GM21367 (cell line): ENCODE measurements at regions not wholly inside any gene's neighbourhood (a gene's known extent, or its start where the extent isn't known, plus 50 kb on each side); places are given as distances from the start of the nearest gene placed in this dataset.

Experiments
- ATAC-seq: cut with Tn5 transposase; IDR thresholded peaks from one replicate; pipeline ENCODE4 v1.9.1; 2021; ENCODE audit not compliant: unreplicated experiment

DNA sequence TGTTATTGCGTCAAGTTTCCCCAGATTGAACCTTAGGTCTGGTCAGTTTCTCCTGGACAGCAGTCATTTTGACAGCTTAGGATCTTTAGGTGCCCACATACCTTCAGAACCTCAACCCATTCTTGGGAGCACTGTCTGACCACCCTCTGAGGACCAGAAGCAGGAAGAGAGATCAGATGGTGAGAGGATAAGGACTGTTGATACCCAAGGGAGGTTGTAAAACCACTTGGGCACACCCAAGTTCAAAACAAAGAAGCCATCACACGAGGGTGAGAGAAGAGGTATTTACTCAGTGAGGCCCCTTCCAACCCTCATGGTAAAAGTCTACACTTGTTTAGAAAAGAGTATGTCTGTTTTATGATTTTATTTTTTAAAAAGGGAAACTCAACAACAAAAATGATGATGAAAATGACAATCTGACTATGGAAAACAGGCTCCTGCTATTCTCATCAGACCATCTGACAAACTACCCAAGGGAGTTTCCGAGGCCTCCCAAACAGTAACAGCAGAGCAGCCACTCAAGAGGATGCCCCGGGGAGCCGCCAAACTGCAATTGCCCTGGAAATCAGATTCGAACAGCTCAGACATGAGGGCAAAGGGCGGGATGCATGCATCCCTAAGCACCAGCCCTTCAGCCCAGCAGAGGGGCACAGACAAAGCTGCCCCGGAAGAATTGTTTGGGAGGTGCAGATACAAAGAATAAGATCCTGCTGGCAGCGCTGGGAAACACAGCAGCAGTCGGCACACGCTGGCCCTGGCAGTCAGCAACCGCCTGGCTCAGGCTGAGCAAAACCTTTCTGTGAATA lies 162.6 kb upstream of the PLEKHG7 start:
- ATAC-seq, result no peak

DNA sequence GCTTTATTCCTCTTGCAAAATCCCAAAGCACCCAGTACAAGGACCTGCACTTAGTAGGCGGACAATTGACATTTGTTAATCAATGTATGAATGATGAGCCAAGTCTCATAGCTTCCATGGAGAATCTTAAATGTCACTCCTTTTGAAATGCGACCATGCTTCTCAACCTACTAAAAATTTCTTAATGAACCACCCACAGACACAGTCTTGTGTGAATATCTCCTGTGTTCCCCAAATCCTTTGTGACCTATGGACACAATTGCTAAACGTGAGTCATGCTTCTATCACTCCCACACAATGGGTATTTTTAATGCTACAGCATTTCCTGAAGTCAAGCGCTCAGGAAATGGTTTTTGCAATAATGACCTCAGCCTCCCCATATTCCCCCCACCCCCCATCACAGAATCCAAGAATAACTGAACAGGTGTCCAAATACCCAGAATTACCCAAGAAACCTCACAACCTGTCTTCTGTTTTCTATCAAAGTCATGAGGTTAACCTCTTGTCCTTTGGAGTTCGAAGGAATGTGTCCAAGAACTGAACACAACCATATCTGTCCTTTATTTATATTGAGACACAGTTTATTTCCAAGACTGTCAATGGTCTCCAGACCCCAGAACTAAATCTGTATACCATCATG lies 163.6 kb upstream of the PLEKHG7 start:
- peak; percentile 41 for ATAC-seq

DNA sequence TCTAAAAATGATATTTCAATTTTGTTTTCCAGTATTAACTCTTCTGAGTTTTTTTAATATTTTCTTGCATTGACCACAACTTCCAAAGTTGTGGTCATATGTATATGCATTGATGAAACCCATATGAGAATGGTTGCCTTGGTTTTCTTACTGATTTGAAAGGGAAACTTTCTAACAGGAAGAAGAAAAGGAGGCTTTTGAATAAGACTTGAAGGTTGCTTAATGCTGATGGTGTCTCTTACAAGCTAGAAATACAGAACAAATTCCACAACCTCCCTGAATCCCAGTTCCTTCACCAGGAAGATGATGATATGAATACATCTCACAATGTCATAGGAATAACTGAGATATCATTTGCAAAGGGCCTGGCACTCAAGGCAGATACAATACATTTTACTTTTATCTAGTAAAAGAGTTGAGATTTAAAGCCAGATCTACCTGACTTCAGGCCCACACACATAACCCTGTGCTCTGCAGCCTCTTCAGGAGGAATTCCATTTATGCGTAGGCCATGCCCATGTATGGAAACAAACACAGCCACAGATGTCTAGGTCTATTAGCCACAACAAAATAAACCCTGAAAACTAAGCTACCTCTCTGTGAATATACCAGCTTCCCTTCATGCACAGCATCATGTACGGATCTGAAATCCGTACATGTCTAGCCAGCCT lies 165.4 kb upstream of the PLEKHG7 start:
- peak; percentile 28 for ATAC-seq

DNA sequence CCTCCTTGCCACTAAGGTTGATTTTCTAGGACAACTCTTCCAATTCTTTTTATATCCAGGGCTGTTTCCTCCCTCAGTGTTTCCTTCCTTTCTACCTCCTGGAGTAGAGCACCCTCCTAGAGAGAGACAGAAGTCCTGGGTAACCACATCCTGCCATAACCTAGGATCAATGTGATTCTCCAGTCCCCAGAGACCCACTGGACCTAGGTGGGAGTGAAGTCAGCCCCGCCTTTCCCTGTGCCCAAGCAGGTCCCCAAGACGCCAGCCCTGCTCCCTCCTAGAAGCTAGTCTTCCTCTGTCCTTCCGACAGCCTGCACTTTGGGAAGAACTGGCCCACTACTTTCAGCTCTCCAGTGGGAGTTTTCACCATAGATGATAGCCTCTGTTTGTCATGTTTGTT lies 166.8 kb upstream of the PLEKHG7 start:
- no peak for ATAC-seq

DNA sequence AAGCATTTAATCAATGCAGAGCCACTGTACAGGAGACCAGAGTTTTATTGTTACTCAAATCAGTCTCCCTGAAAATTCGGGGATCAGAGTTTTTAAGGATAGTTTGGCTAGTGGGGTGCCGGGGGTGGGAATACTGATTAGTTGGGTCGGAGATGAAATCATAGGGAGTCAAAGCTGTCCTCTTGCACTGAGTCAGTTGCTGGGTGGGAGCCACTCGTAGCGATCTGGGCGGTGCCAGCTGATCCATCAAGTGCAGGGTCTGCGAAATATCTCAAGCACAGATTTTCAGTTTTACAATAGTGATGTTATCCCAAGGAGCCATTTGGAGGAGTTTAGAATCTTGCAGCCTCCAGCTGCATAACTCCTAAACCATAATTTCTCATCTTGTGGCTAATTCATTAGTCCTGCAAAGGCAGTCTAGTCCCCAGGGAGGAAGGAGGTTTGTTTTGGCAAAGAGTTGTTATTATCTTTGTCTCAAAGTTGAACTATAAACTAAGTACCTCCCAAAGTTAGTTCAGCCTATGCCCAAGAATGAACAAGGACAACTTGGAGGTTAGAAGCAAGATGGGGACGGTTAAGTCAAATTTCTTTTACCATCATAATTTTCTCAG lies 169.4 kb upstream of the PLEKHG7 start:
- ATAC-seq, result no peak

DNA sequence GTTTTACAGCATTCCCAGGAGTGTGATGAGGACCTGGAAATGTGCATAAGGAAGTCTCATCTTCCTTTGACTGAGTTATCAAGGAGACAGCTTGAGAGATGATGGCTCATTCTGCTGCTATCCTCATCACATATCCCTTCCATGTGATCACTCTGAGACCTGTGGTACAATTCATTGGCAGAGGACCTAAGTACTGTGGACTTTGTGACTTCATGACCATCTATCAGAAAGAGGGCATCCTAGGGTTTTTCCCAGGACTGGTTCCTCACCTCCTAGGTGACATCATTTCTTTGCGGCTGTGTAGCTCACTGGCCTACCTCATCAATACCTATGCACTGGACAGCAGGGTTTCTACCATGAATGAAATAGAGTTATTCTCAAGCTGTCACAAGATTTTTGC lies 172.1 kb upstream of the PLEKHG7 start:
- ATAC-seq, result no peak

DNA sequence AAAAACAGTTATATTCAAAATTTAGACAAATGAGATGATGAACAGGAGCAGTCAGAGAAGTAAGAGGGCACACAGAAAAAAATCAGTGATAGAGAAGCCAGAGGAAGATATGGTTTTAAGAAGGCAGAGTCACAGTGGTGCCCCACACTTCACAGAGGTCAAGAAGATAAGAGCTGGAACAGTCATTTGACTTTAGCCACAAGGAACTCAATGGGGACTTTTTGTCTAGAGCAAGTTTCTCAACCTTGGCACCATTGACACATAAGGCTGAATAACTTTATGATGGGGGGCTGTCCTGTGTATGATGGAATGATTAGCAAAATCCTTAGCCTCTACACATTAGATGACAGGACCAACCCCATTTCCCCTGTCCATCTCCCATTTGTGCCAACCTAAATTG lies 172.8 kb upstream of the PLEKHG7 start:
- ATAC-seq, result no peak

DNA sequence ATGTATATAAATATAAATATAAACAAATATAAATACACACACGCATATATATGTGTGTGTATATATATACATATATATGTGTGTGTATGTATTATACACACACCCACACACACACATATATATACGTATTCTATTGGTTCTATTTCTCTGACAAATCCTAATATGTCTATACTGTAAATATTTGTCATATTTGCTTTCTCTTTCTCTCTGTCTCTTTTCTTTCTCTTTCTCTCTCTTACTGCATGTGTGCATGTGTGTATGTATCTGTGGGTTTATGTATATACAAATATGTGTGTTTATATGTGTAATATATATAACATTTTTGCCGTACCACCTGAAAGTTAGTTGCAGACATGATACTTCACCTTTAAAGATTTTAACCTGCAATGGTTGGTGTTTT lies 174.2 kb upstream of the PLEKHG7 start:
- no peak for ATAC-seq

DNA sequence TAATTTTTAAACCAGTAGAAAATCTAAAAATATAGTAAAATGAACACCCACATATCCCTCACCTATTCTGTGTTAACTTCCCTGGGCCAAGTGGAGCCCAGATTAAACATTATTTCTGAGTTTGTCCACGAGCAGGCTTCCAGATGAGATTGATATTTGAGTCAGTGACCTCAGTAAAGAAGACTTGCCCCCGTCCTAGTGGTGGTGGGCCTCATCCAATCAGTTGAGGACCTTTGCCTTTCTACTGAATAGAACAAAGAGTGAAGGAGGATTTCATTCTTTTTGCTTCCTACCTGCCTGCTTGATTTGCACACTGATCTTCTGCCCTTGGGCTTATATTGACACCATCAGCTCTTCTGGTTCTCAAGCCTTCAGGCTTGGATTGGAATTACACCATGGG lies 174.7 kb upstream of the PLEKHG7 start:
- no peak for ATAC-seq

DNA sequence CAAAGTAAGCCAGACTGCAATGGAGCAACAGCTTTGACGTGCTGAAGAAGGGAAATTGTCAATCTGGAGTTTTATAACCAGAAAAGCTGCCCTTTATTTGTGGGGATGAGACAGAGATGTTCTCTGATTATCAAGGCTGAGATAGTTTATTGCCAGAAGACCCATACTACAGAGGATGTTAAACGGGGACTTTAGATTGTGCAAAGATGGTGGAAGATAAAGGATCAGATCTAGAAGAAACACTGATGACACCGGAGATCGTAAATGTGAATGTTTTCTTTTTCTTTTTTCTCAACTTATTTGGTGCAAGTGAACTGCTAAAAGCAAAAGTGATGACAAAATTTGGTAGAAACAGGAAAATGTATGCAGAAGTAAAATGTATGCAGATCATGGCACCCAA lies 178.3 kb upstream of the PLEKHG7 start:
- ATAC-seq, result no peak

DNA sequence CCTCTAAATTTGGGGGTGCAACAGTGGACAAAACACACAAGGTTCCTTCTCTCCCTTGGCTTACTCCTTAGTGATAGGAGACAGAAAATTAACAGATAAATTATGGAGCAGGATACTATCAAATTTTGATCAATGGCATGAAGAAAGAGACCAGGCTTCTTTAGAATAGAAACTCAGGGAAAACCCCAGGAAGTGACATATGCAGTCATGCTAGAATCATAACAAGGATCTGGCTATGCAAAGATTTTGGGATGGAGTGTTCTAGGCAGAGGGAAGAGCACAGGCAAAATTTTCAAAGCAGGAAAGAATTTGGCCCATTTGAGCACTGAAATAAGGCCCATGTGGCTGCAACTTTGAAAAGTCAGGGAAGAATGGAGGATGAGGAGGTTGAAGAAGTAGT lies 182.3 kb upstream of the PLEKHG7 start:
- no peak for ATAC-seq

DNA sequence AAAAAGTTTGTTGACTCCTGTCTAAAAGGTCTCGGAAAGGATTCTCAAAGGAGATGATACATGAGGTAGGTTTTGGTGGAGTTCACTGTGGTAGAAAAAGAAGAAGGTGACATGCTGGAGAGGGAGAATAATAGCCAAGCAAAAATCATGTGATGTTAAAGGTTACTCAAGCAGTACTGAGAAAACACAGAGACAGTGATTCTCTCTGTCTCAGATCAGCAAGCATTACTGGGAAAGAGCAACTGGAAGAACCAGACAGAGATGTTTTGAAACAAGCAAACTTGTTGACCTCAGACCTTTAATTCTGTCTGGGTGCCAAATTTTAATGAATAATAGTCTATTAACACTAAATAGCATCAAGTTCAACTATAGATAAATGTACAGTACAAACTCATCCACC lies 183.5 kb upstream of the PLEKHG7 start:
- no peak for ATAC-seq

DNA sequence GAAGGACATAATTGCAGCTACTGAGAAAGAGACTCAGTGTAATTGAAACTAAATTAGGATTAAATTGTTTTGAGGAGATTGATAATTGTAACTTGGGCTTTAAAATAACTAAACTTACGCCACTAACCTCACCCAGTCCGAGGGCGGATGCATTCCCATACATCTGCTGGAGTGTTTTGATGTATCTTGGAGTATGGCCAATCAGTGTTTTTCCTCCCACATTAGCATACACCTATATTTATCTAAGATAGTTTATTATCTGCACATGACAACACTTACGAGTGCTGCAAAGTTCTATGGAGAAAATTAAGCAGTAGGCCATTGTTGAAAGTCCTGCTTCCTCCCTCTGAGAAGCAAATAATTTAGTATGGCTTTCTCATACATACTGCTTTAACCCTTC lies 184.7 kb upstream of the PLEKHG7 start:
- ATAC-seq, result no peak

DNA sequence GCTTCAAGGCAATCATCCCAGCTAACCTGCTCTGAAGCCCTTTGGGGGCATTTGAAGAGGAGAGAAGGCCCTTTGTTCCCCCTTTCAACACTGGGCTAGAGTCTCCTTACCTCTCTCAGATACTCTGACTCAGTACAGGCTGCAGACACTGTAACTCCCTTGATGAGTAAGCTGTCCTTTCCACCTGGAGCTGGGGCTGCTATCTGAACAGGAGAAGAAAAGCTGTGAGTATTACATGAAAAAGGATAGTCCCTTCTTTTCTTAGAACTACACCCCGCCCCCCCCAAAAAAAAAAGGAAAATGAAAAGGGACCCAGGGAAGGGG lies 186.6 kb upstream of the PLEKHG7 start:
- ATAC-seq, result no peak

DNA sequence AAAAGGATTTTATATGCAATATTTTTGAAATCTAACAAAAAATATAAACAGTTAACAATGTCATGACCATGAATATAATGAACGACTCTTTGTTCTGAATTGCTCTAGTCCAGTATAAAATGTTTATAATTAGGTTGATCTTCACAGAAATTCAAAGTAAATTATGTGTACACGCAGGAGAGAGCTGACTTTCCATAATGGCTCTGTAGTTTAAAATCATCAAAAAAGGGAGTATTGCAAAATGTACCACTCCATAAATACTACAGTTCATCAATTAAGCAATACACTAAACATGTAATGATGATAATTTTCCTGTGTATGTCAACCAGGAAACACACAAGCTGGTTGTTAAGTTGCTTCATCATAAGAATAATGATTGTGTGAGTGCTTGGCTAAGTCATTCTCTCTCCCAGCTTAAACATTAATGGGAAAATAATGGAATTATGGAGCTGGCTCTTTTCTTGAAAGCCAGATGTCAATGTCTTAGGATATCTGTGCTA lies 189.5 kb upstream of the PLEKHG7 start:
- ATAC-seq, result no peak

DNA sequence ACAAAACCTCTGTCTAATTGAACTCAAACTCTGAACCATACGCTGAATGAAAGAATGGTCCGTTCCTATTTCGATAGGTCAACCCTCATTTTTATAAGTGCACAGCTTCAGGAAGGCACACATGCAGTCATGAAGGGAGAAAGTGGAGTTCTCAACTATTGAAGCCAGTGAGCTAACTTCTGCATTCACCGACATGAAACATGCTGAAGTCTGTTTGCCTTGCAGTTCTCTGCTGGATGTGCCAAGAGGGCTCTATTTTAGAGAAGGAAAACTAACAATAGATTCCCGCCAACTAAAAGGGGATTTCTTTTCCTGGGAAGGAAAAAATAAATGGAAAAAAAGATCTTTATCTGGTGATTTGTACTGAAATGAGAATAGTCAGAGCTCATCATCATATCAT lies 191.0 kb upstream of the PLEKHG7 start:
- no peak for ATAC-seq

DNA sequence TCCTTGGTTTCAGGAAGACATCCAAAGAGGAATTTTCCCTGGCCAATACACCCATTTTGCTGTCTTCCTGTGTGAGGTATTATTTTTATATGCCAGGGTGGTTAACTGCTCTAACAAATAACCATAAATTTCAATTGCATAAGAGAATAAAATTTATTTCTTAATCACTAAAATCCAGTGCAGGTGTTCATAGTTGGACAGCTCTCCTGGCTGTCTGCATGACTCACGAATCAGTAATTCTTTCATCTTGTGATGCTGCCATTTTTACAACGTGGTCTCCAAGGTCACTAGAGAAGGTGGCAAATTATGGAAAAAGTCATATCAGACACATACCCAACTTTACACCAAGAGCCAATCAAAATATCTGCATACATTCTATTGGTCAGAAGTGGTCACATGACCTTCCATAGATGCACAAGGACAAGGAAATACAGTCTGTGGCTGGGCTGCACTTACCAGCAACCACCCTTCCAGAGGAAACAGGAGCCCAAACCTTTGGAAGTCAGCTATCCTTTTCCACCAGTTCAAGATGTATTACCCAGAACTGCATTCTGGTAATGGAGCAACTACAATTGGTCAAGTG lies 193.5 kb upstream of the PLEKHG7 start:
- no peak for ATAC-seq

DNA sequence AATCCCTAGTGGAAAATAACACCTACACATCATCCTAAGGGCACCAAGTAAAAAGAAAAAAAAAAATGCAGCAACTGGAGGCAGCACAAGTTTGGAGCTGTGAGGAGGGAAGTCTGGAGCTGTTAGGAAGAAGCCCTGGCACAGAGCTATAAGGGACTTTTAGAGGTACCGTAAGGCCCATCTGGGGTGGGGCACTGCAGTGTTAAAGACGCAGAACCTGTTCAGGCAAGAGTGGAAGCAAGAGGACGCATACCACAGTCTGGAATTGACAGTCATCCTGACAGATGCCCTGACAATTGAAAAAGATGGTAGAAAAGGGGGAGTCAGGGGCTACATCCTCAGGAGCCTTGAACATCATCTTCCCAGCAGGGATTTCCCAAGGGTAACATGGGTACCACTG lies 195.9 kb upstream of the PLEKHG7 start:
- no peak for ATAC-seq

DNA sequence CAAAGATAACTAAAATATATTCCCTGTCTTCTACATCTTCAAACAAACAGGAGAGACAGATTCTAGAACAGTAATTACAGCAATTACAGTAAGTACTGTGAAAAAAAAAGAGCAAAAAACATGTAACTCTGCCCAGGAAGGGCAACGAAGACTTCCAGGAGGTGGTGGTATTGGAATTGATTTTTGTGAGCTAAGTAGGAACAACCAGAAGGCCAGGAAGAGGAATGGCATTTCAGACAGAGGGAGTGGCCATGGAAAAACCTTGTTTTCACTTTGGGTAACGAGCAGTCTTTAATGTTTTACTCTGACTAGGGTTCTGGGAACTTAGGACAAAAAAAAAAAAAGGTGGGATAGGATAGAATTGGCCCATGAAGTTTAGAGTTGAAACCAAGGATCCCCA lies 196.3 kb upstream of the PLEKHG7 start:
- ATAC-seq, result no peak

DNA sequence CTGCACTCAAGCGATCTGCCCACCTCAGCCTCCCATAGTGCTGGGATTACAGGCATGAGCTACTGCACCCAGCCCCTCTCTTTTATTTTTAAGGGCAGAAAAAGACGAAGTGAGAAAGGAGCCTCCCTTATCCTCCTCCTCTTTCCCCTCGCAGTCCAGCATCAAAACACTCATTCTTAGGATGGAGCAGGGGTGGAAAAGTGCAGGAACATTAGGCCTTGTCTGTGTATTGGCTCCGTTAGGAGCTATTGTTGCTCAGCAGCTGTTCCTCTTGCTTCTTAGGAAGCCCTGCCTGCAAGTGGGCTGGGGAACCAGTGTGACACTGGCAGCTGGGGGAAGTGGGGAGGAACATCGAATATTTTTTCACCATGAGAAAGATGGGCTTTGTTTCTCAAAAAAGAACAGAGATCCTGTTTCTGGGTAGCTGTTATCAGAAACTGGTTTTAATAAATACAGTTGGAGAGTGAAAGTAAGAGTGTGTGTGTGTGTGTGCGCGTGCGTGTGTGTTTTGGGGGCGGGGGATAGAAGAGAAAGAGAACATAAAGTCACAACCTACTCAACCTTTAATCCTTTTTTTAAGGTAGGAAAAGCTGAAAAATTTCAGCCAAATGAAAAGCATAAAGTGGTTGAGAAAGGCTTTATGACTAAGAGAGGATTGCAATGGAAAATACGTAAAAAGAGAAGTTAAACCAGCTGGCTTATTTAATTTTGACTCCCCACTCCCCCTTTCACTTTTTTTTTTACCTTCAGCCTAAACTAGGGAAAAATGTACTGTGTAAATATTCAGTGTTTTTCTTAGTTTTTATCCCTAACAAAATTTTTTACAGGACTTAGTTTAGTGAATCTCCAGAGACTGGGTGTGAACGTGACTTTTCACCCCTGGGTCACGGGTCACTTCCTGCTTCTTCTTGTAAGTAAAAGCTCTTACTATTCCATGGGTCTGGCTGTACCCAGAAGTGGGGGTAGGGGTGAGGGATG lies 197.2 kb upstream of the PLEKHG7 start:
- ATAC-seq, result no peak
